Upper lobe of left lung (tissue), 4 donors: ENCODE measurements at regions not wholly inside any gene's neighbourhood (a gene's known extent, or its start where the extent isn't known, plus 50 kb on each side); places are given as distances from the start of the nearest gene placed in this dataset.

ENCODE experiments used
- CTCF ChIP-seq, 6 experiments: fragments of 450-650 bp in 4 of 6; fragments of 200-600 bp in 2 of 6; sonication (generic) in 2 of 6; IDR thresholded peaks; one replicate each; pipeline ENCODE4 v1.5.1; 2016 to 2019; ENCODE audit warnings: antibody characterized with exemption in 6 of 6
- POLR2A ChIP-seq, 4 donors: fragments of 450-650 bp; IDR thresholded peaks; one replicate each; pipeline ENCODE4 v1.5.1; 2016 to 2017; ENCODE audit warnings: antibody characterized with exemption in 4 of 4, mild to moderate bottlenecking in 2 of 4
- POLR2AphosphoS5 ChIP-seq, 2 donors: sonication (generic); formaldehyde crosslinking; IDR thresholded peaks; one replicate each; pipeline ENCODE4 v1.5.1; 2017; ENCODE audit warnings: antibody characterized with exemption in 2 of 2

- no peak for TF ChIP-seq POLR2A (IDR thresholded peaks at IDR 0.05)
- TF ChIP-seq CTCF (IDR thresholded peaks at IDR 0.05) = no peak
- no peak for TF ChIP-seq POLR2AphosphoS5 (IDR thresholded peaks at IDR 0.05)
These were observed 307.2 kb downstream of the SOX4 start for GRCh38 chr6:21900730-21901129.
